LNCaP clone FGC (cell line): ENCODE measurements at regions not wholly inside any gene's neighbourhood (a gene's known extent, or its start where the extent isn't known, plus 50 kb on each side); places are given as distances from the start of the nearest gene placed in this dataset.

Source experiments
- DNase-seq: peaks from one replicate; pipeline ENCODE4 v3.0.0-alpha.2; 2011; ENCODE audit warnings: low read depth
- H3K4me3 ChIP-seq: 2 replicates; pipeline ENCODE4 v1.5.1; 2011; ENCODE audit warnings: mild to moderate bottlenecking, low read depth, low read length, control low read depth
- TF ChIP-seq, protein P1 (sequence below): IDR thresholded peaks from 2 replicates; pipeline ENCODE4 v1.5.1; 2012; ENCODE audit warnings: mild to moderate bottlenecking; ENCODE audit not compliant: control insufficient read depth, insufficient read depth; ENCODE audit errors: extremely low read depth

GRCh38 chr5:172556262-172556661 lies 84.8 kb upstream of the NEURL1B start:
- TF ChIP-seq, protein P1, sequence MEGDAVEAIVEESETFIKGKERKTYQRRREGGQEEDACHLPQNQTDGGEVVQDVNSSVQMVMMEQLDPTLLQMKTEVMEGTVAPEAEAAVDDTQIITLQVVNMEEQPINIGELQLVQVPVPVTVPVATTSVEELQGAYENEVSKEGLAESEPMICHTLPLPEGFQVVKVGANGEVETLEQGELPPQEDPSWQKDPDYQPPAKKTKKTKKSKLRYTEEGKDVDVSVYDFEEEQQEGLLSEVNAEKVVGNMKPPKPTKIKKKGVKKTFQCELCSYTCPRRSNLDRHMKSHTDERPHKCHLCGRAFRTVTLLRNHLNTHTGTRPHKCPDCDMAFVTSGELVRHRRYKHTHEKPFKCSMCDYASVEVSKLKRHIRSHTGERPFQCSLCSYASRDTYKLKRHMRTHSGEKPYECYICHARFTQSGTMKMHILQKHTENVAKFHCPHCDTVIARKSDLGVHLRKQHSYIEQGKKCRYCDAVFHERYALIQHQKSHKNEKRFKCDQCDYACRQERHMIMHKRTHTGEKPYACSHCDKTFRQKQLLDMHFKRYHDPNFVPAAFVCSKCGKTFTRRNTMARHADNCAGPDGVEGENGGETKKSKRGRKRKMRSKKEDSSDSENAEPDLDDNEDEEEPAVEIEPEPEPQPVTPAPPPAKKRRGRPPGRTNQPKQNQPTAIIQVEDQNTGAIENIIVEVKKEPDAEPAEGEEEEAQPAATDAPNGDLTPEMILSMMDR = no peak
- no peak for DNase-seq
- no peak overlapping the region for H3K4me3 ChIP-seq

GRCh38 chr5:172554562-172554961 lies 86.5 kb upstream of the NEURL1B start:
- no peak overlapping the region for H3K4me3 ChIP-seq
- no peak for DNase-seq
- TF ChIP-seq, protein P1 = no peak

- DNase-seq = no peak
- TF ChIP-seq, protein P1 = no peak
- H3K4me3 ChIP-seq = no peak overlapping the region
Measured at GRCh38 chr5:172553903-172554302, 87.2 kb upstream of the NEURL1B start.

- no peak for DNase-seq
- H3K4me3 ChIP-seq = no peak overlapping the region
- TF ChIP-seq, protein P1 = no peak
Measured at GRCh38 chr5:172553167-172553566, 87.9 kb upstream of the NEURL1B start.

DNA sequence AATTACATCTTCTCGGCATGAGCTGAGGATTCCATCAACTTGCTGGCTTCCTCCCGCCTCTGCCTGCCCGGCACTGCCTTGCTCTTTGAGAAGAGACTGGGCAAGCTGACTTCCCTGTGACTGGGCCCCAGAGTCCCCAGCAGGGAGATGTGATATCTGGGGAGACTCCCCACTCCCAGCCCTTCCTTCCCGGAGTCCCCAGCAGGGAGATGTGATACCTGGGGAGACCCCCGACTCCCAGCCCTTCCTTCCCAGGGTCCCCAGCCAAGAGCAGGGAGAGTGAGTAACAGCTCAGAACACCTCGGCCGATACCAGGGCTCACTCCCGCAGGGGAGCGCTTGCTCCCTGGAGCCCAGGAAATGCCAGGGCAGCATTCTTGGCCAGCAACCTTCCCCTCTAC lies 90.1 kb upstream of the NEURL1B start:
- no peak overlapping the region for H3K4me3 ChIP-seq
- TF ChIP-seq, protein P1 = no peak
- no peak for DNase-seq

DNA sequence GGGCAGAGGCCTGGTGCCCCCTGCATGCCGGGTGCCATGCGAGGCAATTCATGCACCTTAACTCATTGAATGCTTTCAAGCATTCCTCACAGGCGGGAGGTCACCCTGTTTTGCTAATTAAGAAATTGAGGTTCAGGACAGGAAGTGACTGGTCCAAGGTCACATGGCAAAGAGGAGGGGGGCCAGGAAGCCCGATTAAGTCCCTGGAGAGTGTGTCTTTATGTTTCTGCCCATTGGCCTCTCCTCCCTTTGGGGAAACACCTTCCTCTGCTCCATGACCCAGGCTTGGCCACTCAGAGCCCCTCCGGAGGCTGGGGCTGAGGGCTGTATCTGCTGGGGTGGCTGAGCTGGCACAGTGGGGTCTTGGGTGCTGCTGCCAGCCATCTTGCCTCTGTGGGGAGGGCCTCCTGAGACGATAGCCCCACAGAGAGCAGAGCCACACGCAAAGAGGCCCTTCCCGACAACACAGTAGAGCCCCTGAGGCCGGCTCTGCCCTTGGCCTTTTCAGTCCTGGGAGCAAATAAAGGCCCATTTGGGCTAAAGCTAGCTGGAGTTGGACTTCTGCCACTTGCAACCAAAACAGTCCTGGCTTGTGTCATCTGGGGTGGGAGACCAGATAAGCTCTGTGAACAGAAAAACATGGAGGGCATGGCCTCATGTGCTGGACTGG lies 90.8 kb upstream of the NEURL1B start:
- H3K4me3 ChIP-seq = no peak overlapping the region
- TF ChIP-seq, protein P1 = no peak
- no peak for DNase-seq

DNA sequence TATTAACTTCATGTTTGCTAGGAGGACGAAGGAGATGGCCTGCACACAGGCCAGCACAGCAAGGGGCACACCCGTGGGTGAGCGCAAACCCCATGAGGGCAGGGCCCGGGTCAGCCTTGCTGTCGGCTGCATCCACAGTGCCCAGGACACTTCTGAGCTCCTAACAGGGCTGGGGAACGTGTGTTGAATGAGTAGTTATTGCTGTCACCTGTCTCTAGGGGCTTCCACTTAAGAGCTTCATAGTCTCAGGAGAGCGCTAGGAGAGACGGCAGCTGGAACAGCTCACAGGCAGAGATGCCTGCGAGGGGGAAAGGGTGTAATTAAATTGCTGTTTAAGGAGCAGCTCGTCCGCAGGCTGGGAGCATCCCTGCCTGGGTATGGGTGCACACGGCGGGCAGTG lies 91.4 kb upstream of the NEURL1B start:
- no peak for DNase-seq
- TF ChIP-seq, protein P1 = no peak
- no peak overlapping the region for H3K4me3 ChIP-seq
